Prostate gland (tissue), 2 donors: ENCODE measurements at regions not wholly inside any gene's neighbourhood (a gene's known extent, or its start where the extent isn't known, plus 50 kb on each side); places are given as distances from the start of the nearest gene placed in this dataset.

Experiments
- DNase-seq: peaks from one replicate; pipeline ENCODE4 v3.0.0-alpha.2; 2019; ENCODE audit warnings: low spot score
- H3K27ac ChIP-seq, 2 donors: fragments of 200-600 bp; sonication (generic); 2 replicates each; pipeline ENCODE4 v1.5.1; 2017 to 2019
- H3K27me3 ChIP-seq: fragments of 200-600 bp; sonication (generic); replicated peaks from 2 replicates; pipeline ENCODE4 v1.5.1; 2019; ENCODE audit not compliant: insufficient read depth
- H3K36me3 ChIP-seq, 2 donors: fragments of 200-600 bp; sonication (generic); 1 replicate in 1 of 2; 2 replicates in 1 of 2; pipeline versions ENCODE4 v1.5.1 to v1.8.1; 2017 to 2019
- H3K4me1 ChIP-seq: fragments of 200-600 bp; sonication (generic); replicated peaks from 2 replicates; pipeline ENCODE4 v1.5.1; 2019
- H3K4me3 ChIP-seq, 2 donors: fragments of 200-600 bp; sonication (generic); 2 replicates each; pipeline ENCODE4 v1.5.1; 2017 to 2019
- H3K9me3 ChIP-seq: fragments of 200-600 bp; sonication (generic); 2 replicates; pipeline ENCODE4 v1.5.1; 2017
- POLR2A ChIP-seq: fragments of 450-650 bp; IDR thresholded peaks from one replicate; pipeline ENCODE4 v1.6.1; 2016; ENCODE audit warnings: antibody characterized with exemption, mild to moderate bottlenecking
- POLR2AphosphoS5 ChIP-seq: sonication (generic); formaldehyde crosslinking; IDR thresholded peaks from one replicate; pipeline ENCODE4 v1.6.1; 2017; ENCODE audit warnings: antibody characterized with exemption
- WGBS: methylation state at CpG from one replicate; pipeline ENCODE4 v1.1.5; 2018; 5-methylcytosine and 5-hydroxymethylcytosine counted together
- intact Hi-C: fragments of 100-400 bp; cut with DNase I; formaldehyde crosslinking; loops from one replicate; pipeline ENCODE4 v1.14.2; 2022
- TF ChIP-seq, protein P1 (sequence below), 4 experiments: fragments of 200-600 bp in 2 of 4; fragments of 450-650 bp in 2 of 4; sonication (generic) in 2 of 4; IDR thresholded peaks; 1 replicate in 3 of 4; 2 replicates in 1 of 4; pipeline ENCODE4 v1.5.1; 2016 to 2019; ENCODE audit warnings: antibody characterized with exemption in 4 of 4, mild to moderate bottlenecking in 2 of 4, moderate library complexity in 2 of 4

GRCh38 chr3:127141921-127142730, 50.8 kb upstream of the PRR23E start:
- H3K36me3 ChIP-seq: no peaks in the 10 kb centered on the region
- no peak overlapping the region for H3K4me3 ChIP-seq
- peak overlapping the region; percentile 2 to 34 for H3K27ac ChIP-seq
- DNase-seq: peak; percentile 85
- intact Hi-C loops: no loop called here
- TF ChIP-seq POLR2A: no peak
- TF ChIP-seq POLR2AphosphoS5: peak; percentile 97
- TF ChIP-seq, protein P1, sequence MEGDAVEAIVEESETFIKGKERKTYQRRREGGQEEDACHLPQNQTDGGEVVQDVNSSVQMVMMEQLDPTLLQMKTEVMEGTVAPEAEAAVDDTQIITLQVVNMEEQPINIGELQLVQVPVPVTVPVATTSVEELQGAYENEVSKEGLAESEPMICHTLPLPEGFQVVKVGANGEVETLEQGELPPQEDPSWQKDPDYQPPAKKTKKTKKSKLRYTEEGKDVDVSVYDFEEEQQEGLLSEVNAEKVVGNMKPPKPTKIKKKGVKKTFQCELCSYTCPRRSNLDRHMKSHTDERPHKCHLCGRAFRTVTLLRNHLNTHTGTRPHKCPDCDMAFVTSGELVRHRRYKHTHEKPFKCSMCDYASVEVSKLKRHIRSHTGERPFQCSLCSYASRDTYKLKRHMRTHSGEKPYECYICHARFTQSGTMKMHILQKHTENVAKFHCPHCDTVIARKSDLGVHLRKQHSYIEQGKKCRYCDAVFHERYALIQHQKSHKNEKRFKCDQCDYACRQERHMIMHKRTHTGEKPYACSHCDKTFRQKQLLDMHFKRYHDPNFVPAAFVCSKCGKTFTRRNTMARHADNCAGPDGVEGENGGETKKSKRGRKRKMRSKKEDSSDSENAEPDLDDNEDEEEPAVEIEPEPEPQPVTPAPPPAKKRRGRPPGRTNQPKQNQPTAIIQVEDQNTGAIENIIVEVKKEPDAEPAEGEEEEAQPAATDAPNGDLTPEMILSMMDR (IDR thresholded peaks at IDR 0.05): peak in 2 of 4 experiments; percentile 24 to 25
- H3K27me3 ChIP-seq: no peaks in the 10 kb centered on the region
- WGBS: 23% methylated on average over 19 of the region's 19 CpGs
- H3K9me3 ChIP-seq: no peaks in the 10 kb centered on the region
- peaks cover 14% of the 10 kb centered on the region for H3K4me1 ChIP-seq
